Keratinocyte (primary cell): ENCODE measurements at regions not wholly inside any gene's neighbourhood (a gene's known extent, or its start where the extent isn't known, plus 50 kb on each side); places are given as distances from the start of the nearest gene placed in this dataset.

Experiments used
- DNase-seq: peaks from one replicate; pipeline ENCODE4 v3.0.0-alpha.2; 2011; ENCODE audit warnings: low read depth, missing footprints, low spot score
- FAIRE-seq: peaks from 2 replicates; lab custom pipeline; 2011; peaks lifted over from hg19 to GRCh38; lab: Jason Lieb, UNC
- H2AFZ ChIP-seq: 2 replicates; pipeline ENCODE4 v1.6.0; 2012; ENCODE audit warnings: low read length, control low read depth, inconsistent platforms; ENCODE audit not compliant: control insufficient read depth
- H3K27ac ChIP-seq: 2 replicates; pipeline ENCODE4 v1.5.1; 2011; ENCODE audit warnings: low read length; ENCODE audit not compliant: control insufficient read depth, insufficient read depth
- H3K27me3 ChIP-seq: 3 replicates; pipeline ENCODE4 v1.6.0; 2011; ENCODE audit warnings: low read length; ENCODE audit not compliant: control insufficient read depth, insufficient read depth; ENCODE audit errors: extremely low read depth
- H3K36me3 ChIP-seq, 2 experiments: 2 replicates in 1 of 2; 3 replicates in 1 of 2; pipeline ENCODE4 v1.5.1; 2011; ENCODE audit warnings: low read length in 2 of 2, mild to moderate bottlenecking in 1 of 2; ENCODE audit not compliant: control insufficient read depth in 2 of 2, insufficient read depth in 2 of 2; ENCODE audit errors: extremely low read depth in 1 of 2
- H3K4me1 ChIP-seq: 3 replicates; pipeline ENCODE4 v1.5.1; 2011; ENCODE audit warnings: low read length; ENCODE audit not compliant: control insufficient read depth, insufficient read depth; ENCODE audit errors: extremely low read depth
- H3K4me2 ChIP-seq: 3 replicates; pipeline ENCODE4 v1.6.0; 2011; ENCODE audit warnings: low read depth, low read length; ENCODE audit not compliant: control insufficient read depth, insufficient read depth; ENCODE audit errors: extremely low read depth
- H3K4me3 ChIP-seq, 3 experiments: fragments of 200-600 bp in 1 of 3; sonication (generic) in 1 of 3; 2 replicates in 2 of 3; 3 replicates in 1 of 3; pipeline ENCODE4 v1.5.1; 2011 to 2016; ENCODE audit warnings: low read length in 3 of 3, mild to moderate bottlenecking in 3 of 3, control low read depth in 2 of 3, inconsistent platforms in 1 of 3, low read depth in 1 of 3, mixed read lengths in 1 of 3, mixed run types in 1 of 3, moderate library complexity in 1 of 3; ENCODE audit not compliant: control insufficient read depth in 2 of 3, insufficient read depth in 2 of 3; ENCODE audit errors: extremely low read depth in 1 of 3
- H3K79me2 ChIP-seq: 2 replicates; pipeline ENCODE4 v1.6.0; 2012; ENCODE audit warnings: low read length; ENCODE audit not compliant: control insufficient read depth, insufficient read depth
- H3K9ac ChIP-seq: 3 replicates; pipeline ENCODE4 v1.6.0; 2011; ENCODE audit warnings: low read length; ENCODE audit not compliant: control insufficient read depth, insufficient read depth; ENCODE audit errors: extremely low read depth
- H3K9me1 ChIP-seq: 3 replicates; pipeline ENCODE4 v1.6.0; 2011; ENCODE audit warnings: low read length; ENCODE audit not compliant: control insufficient read depth, insufficient read depth; ENCODE audit errors: extremely low read depth
- H3K9me3 ChIP-seq: 2 replicates; pipeline ENCODE4 v1.5.1; 2012; ENCODE audit warnings: low read depth, low read length; ENCODE audit not compliant: control insufficient read depth
- H4K20me1 ChIP-seq: 3 replicates; pipeline ENCODE4 v1.6.0; 2011; ENCODE audit warnings: low read length; ENCODE audit not compliant: control insufficient read depth, insufficient read depth; ENCODE audit errors: extremely low read depth
- CTCF ChIP-seq, 3 experiments: IDR thresholded peaks in 1 of 3; conservative IDR thresholded peaks in 1 of 3; optimal IDR thresholded peaks in 1 of 3; 2 replicates in 2 of 3; 3 replicates in 1 of 3; pipeline versions ENCODE3 to v1.5.1; 2011; ENCODE audit warnings: low read length in 3 of 3, mild to moderate bottlenecking in 3 of 3, moderate library complexity in 2 of 3, control low read depth in 1 of 3, inconsistent platforms in 1 of 3; ENCODE audit not compliant: insufficient read depth in 2 of 3; ENCODE audit errors: extremely low read depth in 1 of 3
- EZH2 ChIP-seq: IDR thresholded peaks from one replicate; pipeline ENCODE4 v1.6.1; 2012; ENCODE audit warnings: inconsistent platforms, mild to moderate bottlenecking, low read length, moderate library complexity
- dilution Hi-C: fragments of 300-500 bp; cut with MboI; formaldehyde crosslinking; loops from one replicate; pipeline ENCODE4 v1.7.0; 2020; ENCODE audit warnings: low sequenced_read_pairs; ENCODE audit not compliant: extremely low pct_ligation_motif_present

GRCh38 chr1:208975456-208975855 is 608.1 kb upstream of the CAMK1G start:
- no peaks in the 10 kb centered on the region for H4K20me1 ChIP-seq
- FAIRE-seq: no peak
- no peak overlapping the region for H3K4me2 ChIP-seq
- H3K27ac ChIP-seq: no peak overlapping the region
- TF ChIP-seq CTCF (optimal IDR thresholded peaks at IDR 0.05 in 1 of 3, IDR thresholded peaks at IDR 0.05 in 1 of 3, conservative IDR thresholded peaks at IDR 0.05 in 1 of 3; ENCODE audit: extremely low read depth in 1 of 3, insufficient read depth in 2 of 3, low read length in 3 of 3) (no peak), EZH2 (no peak)
- dilution Hi-C loops: no loop called here
- no peak overlapping the region for H2AFZ ChIP-seq
- no peak overlapping the region for H3K4me3 ChIP-seq
- no peaks in the 10 kb centered on the region for H3K9me3 ChIP-seq
- DNase-seq: no peak
- no peaks in the 10 kb centered on the region for H3K9me1 ChIP-seq
- no peaks in the 10 kb centered on the region for H3K36me3 ChIP-seq
- peaks cover 14% of the 10 kb centered on the region for H3K4me1 ChIP-seq
- H3K79me2 ChIP-seq: no peaks in the 10 kb centered on the region
- no peaks in the 10 kb centered on the region for H3K27me3 ChIP-seq
- no peak overlapping the region for H3K9ac ChIP-seq

GRCh38 chr1:208977012-208977411 is 606.5 kb upstream of the CAMK1G start:
- no peak for TF ChIP-seq EZH2
- no peak for TF ChIP-seq CTCF (optimal IDR thresholded peaks at IDR 0.05 in 1 of 3, IDR thresholded peaks at IDR 0.05 in 1 of 3, conservative IDR thresholded peaks at IDR 0.05 in 1 of 3; ENCODE audit: extremely low read depth in 1 of 3, insufficient read depth in 2 of 3, low read length in 3 of 3)
- no peak overlapping the region for H3K4me3 ChIP-seq
- H3K36me3 ChIP-seq: no peaks in the 10 kb centered on the region
- no peak overlapping the region for H3K9ac ChIP-seq
- H4K20me1 ChIP-seq: no peaks in the 10 kb centered on the region
- dilution Hi-C loops: no loop called here
- no peaks in the 10 kb centered on the region for H3K9me1 ChIP-seq
- peak overlapping the region; percentile 68 for H3K27ac ChIP-seq
- peaks cover 21% of the 10 kb centered on the region for H3K4me1 ChIP-seq
- no peak for DNase-seq
- FAIRE-seq: no peak
- no peaks in the 10 kb centered on the region for H3K27me3 ChIP-seq
- peak overlapping the region; percentile 46 for H3K4me2 ChIP-seq
- no peak overlapping the region for H2AFZ ChIP-seq
- H3K79me2 ChIP-seq: no peaks in the 10 kb centered on the region
- no peaks in the 10 kb centered on the region for H3K9me3 ChIP-seq
